K562 (cell line): ENCODE measurements at regions not wholly inside any gene's neighbourhood (a gene's known extent, or its start where the extent isn't known, plus 50 kb on each side); places are given as distances from the start of the nearest gene placed in this dataset.

Experiments used
- CBX5 ChIP-seq: IDR thresholded peaks from 2 replicates; pipeline ENCODE4 v1.6.1; 2014; ENCODE audit warnings: low read depth, borderline replicate concordance
- EZH2 ChIP-seq: IDR thresholded peaks from 2 replicates; pipeline ENCODE4 v1.6.1; 2012; ENCODE audit warnings: low read depth, mild to moderate bottlenecking, inconsistent platforms, low read length, borderline replicate concordance
- GABPA ChIP-seq: fragments of 200-800 bp; sonication (Bioruptor generic); conservative IDR thresholded peaks from 2 replicates; pipeline ENCODE4 v1.6.1; 2016; ENCODE audit warnings: low read depth, missing genetic modification characterization, missing compliant biosample characterization
- MIER1 ChIP-seq: fragments of 450-650 bp; IDR thresholded peaks from 2 replicates; pipeline ENCODE4 v1.6.1; 2016; ENCODE audit warnings: antibody characterized with exemption, mild to moderate bottlenecking, low read depth
- MYC ChIP-seq, 2 experiments: fragments of 250-450 bp in 1 of 2; sonication (Bioruptor Pico) in 1 of 2; IDR thresholded peaks; 2 replicates each; pipeline versions ENCODE4 v1.5.1 to v1.6.1; 2012 to 2021; ENCODE audit warnings: low read depth in 2 of 2, borderline replicate concordance in 1 of 2, improper control_type of control experiment in 1 of 2, low read length in 1 of 2, mild to moderate bottlenecking in 1 of 2, moderate library complexity in 1 of 2
- POLR2AphosphoS5 ChIP-seq: IDR thresholded peaks from 2 replicates; pipeline ENCODE4 v1.6.1; 2011; ENCODE audit warnings: mild to moderate bottlenecking, low read depth, low read length, moderate library complexity; ENCODE audit not compliant: control insufficient read depth, insufficient read depth
- TF ChIP-seq, protein P1 (sequence below), 2 experiments: fragments of 200-800 bp in 1 of 2; sonication (Bioruptor generic) in 1 of 2; sonication (generic) in 1 of 2; formaldehyde crosslinking in 1 of 2; IDR thresholded peaks in 1 of 2; conservative IDR thresholded peaks in 1 of 2; 2 replicates each; pipeline versions ENCODE4 v1.5.0 to v1.6.1; 2016 to 2020; ENCODE audit warnings: missing compliant biosample characterization in 1 of 2, missing genetic modification characterization in 1 of 2, missing genetic modification reagents in 1 of 2
- TF ChIP-seq, protein P2 (sequence below): sonication (generic); formaldehyde crosslinking; IDR thresholded peaks from 2 replicates; pipeline ENCODE4 v1.8.0; 2022; ENCODE audit warnings: mild to moderate bottlenecking, low read depth, missing genetic modification reagents
- TF ChIP-seq, protein P3 (sequence below), 2 experiments: fragments of 450-650 bp; IDR thresholded peaks; 2 replicates each; pipeline ENCODE4 v1.6.1; 2018; ENCODE audit warnings: mild to moderate bottlenecking in 2 of 2, low read depth in 1 of 2; ENCODE audit not compliant: partially characterized antibody in 2 of 2
- TF ChIP-seq, protein P4 (sequence below): fragments of 250-450 bp; sonication (Bioruptor Pico); IDR thresholded peaks from 2 replicates; pipeline ENCODE4 v1.8.0; 2022; ENCODE audit warnings: inconsistent platforms, mild to moderate bottlenecking, moderate library complexity, borderline replicate concordance
- TF ChIP-seq, protein P5 (sequence below): sonication (generic); formaldehyde crosslinking; IDR thresholded peaks from 2 replicates; pipeline ENCODE4 v1.8.1; 2023; ENCODE audit warnings: mild to moderate bottlenecking, missing genetic modification reagents
- TF ChIP-seq, protein P6 (sequence below), 3 experiments: IDR thresholded peaks in 2 of 3; conservative IDR thresholded peaks in 1 of 3; 2 replicates each; pipeline ENCODE4 v1.5.1; 2011 to 2012; ENCODE audit warnings: low read length in 3 of 3, mild to moderate bottlenecking in 3 of 3, control low read depth in 2 of 3, improper control_type of control experiment in 1 of 3, inconsistent platforms in 1 of 3, low read depth in 1 of 3, mixed read lengths in 1 of 3, moderate library complexity in 1 of 3; ENCODE audit not compliant: insufficient read depth in 2 of 3
- TF ChIP-seq, protein P7 (sequence below): fragments of 450-650 bp; formaldehyde crosslinking; IDR thresholded peaks from 2 replicates; pipeline ENCODE4 v1.4.0; 2020; ENCODE audit warnings: mild to moderate bottlenecking

DNA sequence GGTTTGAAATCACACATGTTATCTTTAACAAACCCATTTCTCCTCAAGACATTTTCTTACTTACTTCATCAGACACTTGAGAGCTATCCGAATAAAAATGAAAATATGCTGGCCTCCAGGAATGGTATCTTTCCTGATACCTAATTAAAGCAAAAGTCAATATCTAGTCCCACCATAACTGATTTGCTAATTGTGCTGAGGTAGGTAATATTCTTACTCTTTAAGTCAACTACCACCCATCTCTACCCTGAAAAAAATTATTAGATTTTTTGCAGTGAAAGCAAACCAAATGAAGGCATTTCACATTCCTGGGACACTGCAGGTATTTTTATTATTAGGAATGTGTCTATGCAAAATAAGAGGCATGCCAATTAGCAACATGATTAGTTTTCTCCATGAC lies 175.8 kb downstream of the QDPR start:
- no peak for TF ChIP-seq MIER1
- TF ChIP-seq MYC (IDR thresholded peaks at IDR 0.05; ENCODE audit: low read depth, low read length), result no peak
- no peak for TF ChIP-seq MYC (CRISPR knock-in tag; IDR thresholded peaks at IDR 0.05; ENCODE audit: borderline replicate concordance, low read depth)
- no peak for TF ChIP-seq EZH2
- TF ChIP-seq, protein P1, sequence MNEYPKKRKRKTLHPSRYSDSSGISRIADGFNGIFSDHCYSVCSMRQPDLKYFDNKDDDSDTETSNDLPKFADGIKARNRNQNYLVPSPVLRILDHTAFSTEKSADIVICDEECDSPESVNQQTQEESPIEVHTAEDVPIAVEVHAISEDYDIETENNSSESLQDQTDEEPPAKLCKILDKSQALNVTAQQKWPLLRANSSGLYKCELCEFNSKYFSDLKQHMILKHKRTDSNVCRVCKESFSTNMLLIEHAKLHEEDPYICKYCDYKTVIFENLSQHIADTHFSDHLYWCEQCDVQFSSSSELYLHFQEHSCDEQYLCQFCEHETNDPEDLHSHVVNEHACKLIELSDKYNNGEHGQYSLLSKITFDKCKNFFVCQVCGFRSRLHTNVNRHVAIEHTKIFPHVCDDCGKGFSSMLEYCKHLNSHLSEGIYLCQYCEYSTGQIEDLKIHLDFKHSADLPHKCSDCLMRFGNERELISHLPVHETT (CRISPR knock-in tag; conservative IDR thresholded peaks at IDR 0.05 in 1 of 2, IDR thresholded peaks at IDR 0.05 in 1 of 2), result no peak
- TF ChIP-seq POLR2AphosphoS5, result no peak
- TF ChIP-seq, protein P2, sequence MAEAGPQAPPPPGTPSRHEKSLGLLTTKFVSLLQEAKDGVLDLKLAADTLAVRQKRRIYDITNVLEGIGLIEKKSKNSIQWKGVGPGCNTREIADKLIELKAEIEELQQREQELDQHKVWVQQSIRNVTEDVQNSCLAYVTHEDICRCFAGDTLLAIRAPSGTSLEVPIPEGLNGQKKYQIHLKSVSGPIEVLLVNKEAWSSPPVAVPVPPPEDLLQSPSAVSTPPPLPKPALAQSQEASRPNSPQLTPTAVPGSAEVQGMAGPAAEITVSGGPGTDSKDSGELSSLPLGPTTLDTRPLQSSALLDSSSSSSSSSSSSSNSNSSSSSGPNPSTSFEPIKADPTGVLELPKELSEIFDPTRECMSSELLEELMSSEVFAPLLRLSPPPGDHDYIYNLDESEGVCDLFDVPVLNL (CRISPR knock-in tag), result no peak
- TF ChIP-seq, protein P3, sequence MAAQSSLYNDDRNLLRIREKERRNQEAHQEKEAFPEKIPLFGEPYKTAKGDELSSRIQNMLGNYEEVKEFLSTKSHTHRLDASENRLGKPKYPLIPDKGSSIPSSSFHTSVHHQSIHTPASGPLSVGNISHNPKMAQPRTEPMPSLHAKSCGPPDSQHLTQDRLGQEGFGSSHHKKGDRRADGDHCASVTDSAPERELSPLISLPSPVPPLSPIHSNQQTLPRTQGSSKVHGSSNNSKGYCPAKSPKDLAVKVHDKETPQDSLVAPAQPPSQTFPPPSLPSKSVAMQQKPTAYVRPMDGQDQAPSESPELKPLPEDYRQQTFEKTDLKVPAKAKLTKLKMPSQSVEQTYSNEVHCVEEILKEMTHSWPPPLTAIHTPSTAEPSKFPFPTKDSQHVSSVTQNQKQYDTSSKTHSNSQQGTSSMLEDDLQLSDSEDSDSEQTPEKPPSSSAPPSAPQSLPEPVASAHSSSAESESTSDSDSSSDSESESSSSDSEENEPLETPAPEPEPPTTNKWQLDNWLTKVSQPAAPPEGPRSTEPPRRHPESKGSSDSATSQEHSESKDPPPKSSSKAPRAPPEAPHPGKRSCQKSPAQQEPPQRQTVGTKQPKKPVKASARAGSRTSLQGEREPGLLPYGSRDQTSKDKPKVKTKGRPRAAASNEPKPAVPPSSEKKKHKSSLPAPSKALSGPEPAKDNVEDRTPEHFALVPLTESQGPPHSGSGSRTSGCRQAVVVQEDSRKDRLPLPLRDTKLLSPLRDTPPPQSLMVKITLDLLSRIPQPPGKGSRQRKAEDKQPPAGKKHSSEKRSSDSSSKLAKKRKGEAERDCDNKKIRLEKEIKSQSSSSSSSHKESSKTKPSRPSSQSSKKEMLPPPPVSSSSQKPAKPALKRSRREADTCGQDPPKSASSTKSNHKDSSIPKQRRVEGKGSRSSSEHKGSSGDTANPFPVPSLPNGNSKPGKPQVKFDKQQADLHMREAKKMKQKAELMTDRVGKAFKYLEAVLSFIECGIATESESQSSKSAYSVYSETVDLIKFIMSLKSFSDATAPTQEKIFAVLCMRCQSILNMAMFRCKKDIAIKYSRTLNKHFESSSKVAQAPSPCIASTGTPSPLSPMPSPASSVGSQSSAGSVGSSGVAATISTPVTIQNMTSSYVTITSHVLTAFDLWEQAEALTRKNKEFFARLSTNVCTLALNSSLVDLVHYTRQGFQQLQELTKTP (IDR thresholded peaks at IDR 0.05; ENCODE audit: low read depth in 1 of 2, partially characterized antibody in 2 of 2), result no peak
- TF ChIP-seq, protein P4, sequence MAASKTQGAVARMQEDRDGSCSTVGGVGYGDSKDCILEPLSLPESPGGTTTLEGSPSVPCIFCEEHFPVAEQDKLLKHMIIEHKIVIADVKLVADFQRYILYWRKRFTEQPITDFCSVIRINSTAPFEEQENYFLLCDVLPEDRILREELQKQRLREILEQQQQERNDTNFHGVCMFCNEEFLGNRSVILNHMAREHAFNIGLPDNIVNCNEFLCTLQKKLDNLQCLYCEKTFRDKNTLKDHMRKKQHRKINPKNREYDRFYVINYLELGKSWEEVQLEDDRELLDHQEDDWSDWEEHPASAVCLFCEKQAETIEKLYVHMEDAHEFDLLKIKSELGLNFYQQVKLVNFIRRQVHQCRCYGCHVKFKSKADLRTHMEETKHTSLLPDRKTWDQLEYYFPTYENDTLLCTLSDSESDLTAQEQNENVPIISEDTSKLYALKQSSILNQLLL (CRISPR knock-in tag), result no peak
- TF ChIP-seq, protein P5, sequence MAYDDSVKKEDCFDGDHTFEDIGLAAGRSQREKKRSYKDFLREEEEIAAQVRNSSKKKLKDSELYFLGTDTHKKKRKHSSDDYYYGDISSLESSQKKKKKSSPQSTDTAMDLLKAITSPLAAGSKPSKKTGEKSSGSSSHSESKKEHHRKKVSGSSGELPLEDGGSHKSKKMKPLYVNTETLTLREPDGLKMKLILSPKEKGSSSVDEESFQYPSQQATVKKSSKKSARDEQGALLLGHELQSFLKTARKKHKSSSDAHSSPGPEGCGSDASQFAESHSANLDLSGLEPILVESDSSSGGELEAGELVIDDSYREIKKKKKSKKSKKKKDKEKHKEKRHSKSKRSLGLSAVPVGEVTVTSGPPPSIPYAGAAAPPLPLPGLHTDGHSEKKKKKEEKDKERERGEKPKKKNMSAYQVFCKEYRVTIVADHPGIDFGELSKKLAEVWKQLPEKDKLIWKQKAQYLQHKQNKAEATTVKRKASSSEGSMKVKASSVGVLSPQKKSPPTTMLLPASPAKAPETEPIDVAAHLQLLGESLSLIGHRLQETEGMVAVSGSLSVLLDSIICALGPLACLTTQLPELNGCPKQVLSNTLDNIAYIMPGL, result no peak
- TF ChIP-seq GABPA, result no peak
- TF ChIP-seq, protein P6, sequence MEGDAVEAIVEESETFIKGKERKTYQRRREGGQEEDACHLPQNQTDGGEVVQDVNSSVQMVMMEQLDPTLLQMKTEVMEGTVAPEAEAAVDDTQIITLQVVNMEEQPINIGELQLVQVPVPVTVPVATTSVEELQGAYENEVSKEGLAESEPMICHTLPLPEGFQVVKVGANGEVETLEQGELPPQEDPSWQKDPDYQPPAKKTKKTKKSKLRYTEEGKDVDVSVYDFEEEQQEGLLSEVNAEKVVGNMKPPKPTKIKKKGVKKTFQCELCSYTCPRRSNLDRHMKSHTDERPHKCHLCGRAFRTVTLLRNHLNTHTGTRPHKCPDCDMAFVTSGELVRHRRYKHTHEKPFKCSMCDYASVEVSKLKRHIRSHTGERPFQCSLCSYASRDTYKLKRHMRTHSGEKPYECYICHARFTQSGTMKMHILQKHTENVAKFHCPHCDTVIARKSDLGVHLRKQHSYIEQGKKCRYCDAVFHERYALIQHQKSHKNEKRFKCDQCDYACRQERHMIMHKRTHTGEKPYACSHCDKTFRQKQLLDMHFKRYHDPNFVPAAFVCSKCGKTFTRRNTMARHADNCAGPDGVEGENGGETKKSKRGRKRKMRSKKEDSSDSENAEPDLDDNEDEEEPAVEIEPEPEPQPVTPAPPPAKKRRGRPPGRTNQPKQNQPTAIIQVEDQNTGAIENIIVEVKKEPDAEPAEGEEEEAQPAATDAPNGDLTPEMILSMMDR (IDR thresholded peaks at IDR 0.05 in 2 of 3, conservative IDR thresholded peaks at IDR 0.05 in 1 of 3; ENCODE audit: insufficient read depth in 2 of 3, low read depth in 1 of 3, low read length in 3 of 3), result no peak
- no peak for TF ChIP-seq CBX5
- TF ChIP-seq, protein P7, sequence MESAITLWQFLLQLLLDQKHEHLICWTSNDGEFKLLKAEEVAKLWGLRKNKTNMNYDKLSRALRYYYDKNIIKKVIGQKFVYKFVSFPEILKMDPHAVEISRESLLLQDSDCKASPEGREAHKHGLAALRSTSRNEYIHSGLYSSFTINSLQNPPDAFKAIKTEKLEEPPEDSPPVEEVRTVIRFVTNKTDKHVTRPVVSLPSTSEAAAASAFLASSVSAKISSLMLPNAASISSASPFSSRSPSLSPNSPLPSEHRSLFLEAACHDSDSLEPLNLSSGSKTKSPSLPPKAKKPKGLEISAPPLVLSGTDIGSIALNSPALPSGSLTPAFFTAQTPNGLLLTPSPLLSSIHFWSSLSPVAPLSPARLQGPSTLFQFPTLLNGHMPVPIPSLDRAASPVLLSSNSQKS, result no peak
